ENCODE measurements at regions not wholly inside any gene's neighbourhood (a gene's known extent, or its start where the extent isn't known, plus 50 kb on each side); places are given as distances from the start of the nearest gene placed in this dataset.

DNA sequence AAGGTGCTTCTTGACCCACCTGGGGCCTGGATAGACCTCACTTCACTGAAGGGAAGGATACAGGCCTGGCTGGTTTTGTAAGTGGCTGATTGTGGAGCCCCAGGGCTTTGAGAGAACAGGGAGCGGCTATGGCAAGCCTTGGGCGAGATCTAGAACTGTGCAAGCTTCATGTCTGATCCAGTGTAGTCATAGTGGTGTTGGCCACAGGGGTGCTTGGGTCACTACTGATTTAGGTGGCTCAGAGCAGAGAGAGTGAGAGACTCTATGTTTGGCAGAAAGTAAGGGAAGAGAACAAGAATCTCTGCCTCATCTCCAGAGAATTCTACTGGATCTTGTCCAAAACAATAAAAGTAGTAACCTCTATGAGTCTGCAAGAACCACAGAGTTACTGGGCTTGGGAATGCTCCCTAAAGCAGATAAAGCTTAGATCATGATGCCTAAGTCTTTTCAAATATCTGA, 394.2 kb upstream of the EPHA3 start:
- TF ChIP-seq SP3 (tag by site-specific recombination; IDR thresholded peaks at IDR 0.05) (no peak), BCL11A (tag by site-specific recombination; IDR thresholded peaks at IDR 0.05; ENCODE audit: low read depth) (no peak), TCF7L2 (IDR thresholded peaks at IDR 0.05; ENCODE audit: borderline replicate concordance, low read depth, low read length) (no peak), ZNF292 (tag by site-specific recombination; IDR thresholded peaks at IDR 0.05; ENCODE audit: borderline replicate concordance, low read depth) (no peak), SCRT1 (tag by site-specific recombination; IDR thresholded peaks at IDR 0.05; ENCODE audit: borderline replicate concordance) (no peak), ZFP3 (tag by site-specific recombination; IDR thresholded peaks at IDR 0.05; ENCODE audit: low read depth) (no peak), ZFP37 (tag by site-specific recombination; IDR thresholded peaks at IDR 0.05) (no peak), ZBTB21 (tag by site-specific recombination; IDR thresholded peaks at IDR 0.05) (no peak), ZNF391 (tag by site-specific recombination; IDR thresholded peaks at IDR 0.05; ENCODE audit: borderline replicate concordance, low read depth) (no peak), ZNF623 (tag by site-specific recombination; IDR thresholded peaks at IDR 0.05) (no peak), EGR2 (tag by site-specific recombination; IDR thresholded peaks at IDR 0.05; ENCODE audit: low read depth) (no peak), KLF10 (tag by site-specific recombination; IDR thresholded peaks at IDR 0.05) (no peak), HOXC10 (CRISPR knock-in tag; IDR thresholded peaks at IDR 0.05) (no peak), GFI1B (tag by site-specific recombination; IDR thresholded peaks at IDR 0.05) (no peak), ZNF37A (tag by site-specific recombination; IDR thresholded peaks at IDR 0.05) (no peak), ZNF785 (tag by site-specific recombination; IDR thresholded peaks at IDR 0.05) (no peak)
- TF ChIP-seq, protein P1, sequence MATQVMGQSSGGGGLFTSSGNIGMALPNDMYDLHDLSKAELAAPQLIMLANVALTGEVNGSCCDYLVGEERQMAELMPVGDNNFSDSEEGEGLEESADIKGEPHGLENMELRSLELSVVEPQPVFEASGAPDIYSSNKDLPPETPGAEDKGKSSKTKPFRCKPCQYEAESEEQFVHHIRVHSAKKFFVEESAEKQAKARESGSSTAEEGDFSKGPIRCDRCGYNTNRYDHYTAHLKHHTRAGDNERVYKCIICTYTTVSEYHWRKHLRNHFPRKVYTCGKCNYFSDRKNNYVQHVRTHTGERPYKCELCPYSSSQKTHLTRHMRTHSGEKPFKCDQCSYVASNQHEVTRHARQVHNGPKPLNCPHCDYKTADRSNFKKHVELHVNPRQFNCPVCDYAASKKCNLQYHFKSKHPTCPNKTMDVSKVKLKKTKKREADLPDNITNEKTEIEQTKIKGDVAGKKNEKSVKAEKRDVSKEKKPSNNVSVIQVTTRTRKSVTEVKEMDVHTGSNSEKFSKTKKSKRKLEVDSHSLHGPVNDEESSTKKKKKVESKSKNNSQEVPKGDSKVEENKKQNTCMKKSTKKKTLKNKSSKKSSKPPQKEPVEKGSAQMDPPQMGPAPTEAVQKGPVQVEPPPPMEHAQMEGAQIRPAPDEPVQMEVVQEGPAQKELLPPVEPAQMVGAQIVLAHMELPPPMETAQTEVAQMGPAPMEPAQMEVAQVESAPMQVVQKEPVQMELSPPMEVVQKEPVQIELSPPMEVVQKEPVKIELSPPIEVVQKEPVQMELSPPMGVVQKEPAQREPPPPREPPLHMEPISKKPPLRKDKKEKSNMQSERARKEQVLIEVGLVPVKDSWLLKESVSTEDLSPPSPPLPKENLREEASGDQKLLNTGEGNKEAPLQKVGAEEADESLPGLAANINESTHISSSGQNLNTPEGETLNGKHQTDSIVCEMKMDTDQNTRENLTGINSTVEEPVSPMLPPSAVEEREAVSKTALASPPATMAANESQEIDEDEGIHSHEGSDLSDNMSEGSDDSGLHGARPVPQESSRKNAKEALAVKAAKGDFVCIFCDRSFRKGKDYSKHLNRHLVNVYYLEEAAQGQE (tag by site-specific recombination; IDR thresholded peaks at IDR 0.05) = no peak
- POLR2A ChIA-PET = no interaction called here
- Histone ChIP-seq H3K27ac (ENCODE audit: extremely low read depth, low read depth, low read length) (no peak overlapping the region), H3K4me3 (ENCODE audit: low read depth, low read length) (no peak overlapping the region), H3K36me3 (ENCODE audit: control insufficient read depth in 2 of 2, insufficient read depth in 1 of 2, low read length in 2 of 2) (no peaks in the 10 kb centered on the region), H3K9me3 (ENCODE audit: control insufficient read depth, insufficient read depth, low read depth, low read length) (no peaks in the 10 kb centered on the region), H3K4me1 (ENCODE audit: control insufficient read depth, insufficient read depth, low read length) (no peaks in the 10 kb centered on the region)
- CTCF ChIA-PET = no interaction called here

DNA sequence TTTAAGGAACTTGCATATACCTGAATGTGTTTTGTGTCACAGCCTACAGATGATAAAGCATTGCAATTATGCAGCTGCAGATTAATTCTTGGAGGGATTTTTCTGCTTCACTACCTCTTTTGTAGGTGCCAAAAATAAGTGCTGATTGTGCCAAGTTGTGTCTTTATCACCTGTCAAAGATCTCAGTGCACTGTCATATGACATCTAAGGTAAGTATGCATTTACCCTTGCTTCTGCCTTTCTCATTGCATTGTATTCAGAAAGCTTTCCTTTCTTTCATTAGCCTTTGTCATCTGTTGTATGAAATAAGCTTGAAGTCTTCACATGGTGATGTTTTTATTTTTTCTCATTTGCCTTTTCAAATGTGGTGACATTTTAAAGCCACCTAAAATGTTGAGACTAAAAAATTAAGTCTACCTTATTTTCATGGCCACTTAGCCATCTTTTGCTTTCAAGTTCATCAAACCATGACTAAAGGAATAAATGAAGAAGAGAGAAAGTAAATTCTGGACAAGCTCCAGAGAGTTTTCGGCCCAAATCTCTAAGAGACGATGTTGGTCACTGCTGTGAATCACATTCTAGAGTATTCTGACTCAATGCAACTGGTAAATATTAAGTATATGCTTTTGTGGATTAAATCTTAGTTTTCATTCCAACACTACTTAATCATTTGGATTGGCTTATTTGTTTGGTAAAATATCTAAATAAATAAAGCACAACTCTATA, 381.8 kb upstream of the EPHA3 start:
- H3K4me3 ChIP-seq (ENCODE audit: low read depth, low read length) = no peak overlapping the region
- ChIA-PET CTCF (no interaction called here), POLR2A (no interaction called here)
- H3K9me3 ChIP-seq (ENCODE audit: control insufficient read depth, insufficient read depth, low read depth, low read length) = no peaks in the 10 kb centered on the region
- no peak for TF ChIP-seq ZNF585B (tag by site-specific recombination; IDR thresholded peaks at IDR 0.05)
- no peak for TF ChIP-seq ZNF561 (tag by site-specific recombination; IDR thresholded peaks at IDR 0.05; ENCODE audit: borderline replicate concordance)
- TF ChIP-seq, protein P2, sequence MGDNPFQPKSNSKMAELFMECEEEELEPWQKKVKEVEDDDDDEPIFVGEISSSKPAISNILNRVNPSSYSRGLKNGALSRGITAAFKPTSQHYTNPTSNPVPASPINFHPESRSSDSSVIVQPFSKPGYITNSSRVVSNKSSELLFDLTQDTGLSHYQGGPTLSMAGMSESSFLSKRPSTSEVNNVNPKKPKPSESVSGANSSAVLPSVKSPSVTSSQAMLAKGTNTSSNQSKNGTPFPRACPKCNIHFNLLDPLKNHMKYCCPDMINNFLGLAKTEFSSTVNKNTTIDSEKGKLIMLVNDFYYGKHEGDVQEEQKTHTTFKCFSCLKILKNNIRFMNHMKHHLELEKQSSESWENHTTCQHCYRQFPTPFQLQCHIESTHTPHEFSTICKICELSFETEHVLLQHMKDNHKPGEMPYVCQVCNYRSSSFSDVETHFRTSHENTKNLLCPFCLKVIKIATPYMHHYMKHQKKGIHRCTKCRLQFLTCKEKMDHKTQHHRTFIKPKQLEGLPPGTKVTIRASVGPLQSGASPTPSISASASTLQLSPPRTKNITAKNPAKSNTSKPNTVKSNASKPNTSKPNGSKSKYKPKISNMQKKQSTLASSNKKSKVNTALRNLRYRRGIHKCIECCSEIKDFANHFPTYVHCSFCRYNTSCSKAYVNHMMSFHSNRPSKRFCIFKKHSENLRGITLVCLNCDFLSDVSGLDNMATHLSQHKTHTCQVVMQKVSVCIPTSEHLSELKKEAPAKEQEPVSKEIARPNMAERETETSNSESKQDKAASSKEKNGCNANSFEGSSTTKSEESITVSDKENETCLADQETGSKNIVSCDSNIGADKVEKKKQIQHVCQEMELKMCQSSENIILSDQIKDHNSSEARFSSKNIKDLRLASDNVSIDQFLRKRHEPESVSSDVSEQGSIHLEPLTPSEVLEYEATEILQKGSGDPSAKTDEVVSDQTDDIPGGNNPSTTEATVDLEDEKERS (tag by site-specific recombination; IDR thresholded peaks at IDR 0.05) = no peak
- TF ChIP-seq, protein P3, sequence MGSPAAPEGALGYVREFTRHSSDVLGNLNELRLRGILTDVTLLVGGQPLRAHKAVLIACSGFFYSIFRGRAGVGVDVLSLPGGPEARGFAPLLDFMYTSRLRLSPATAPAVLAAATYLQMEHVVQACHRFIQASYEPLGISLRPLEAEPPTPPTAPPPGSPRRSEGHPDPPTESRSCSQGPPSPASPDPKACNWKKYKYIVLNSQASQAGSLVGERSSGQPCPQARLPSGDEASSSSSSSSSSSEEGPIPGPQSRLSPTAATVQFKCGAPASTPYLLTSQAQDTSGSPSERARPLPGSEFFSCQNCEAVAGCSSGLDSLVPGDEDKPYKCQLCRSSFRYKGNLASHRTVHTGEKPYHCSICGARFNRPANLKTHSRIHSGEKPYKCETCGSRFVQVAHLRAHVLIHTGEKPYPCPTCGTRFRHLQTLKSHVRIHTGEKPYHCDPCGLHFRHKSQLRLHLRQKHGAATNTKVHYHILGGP (tag by site-specific recombination; IDR thresholded peaks at IDR 0.05) = no peak
- H3K36me3 ChIP-seq (ENCODE audit: control insufficient read depth in 2 of 2, insufficient read depth in 1 of 2, low read length in 2 of 2) = no peaks in the 10 kb centered on the region
- H3K4me1 ChIP-seq (ENCODE audit: control insufficient read depth, insufficient read depth, low read length) = no peaks in the 10 kb centered on the region
- no peak overlapping the region for H3K27ac ChIP-seq (ENCODE audit: extremely low read depth, low read depth, low read length)

All from HEK293 (cell line).